D721Med (cell line): ENCODE measurements at regions not wholly inside any gene's neighbourhood (a gene's known extent, or its start where the extent isn't known, plus 50 kb on each side); places are given as distances from the start of the nearest gene placed in this dataset.

Experiments used
- DNase-seq: peaks from one replicate; pipeline ENCODE4 v3.0.0; 2011; ENCODE audit warnings: low spot score; ENCODE audit not compliant: insufficient read length
- FAIRE-seq: peaks from 2 replicates; lab custom pipeline; 2011; peaks lifted over from hg19 to GRCh38; lab: Jason Lieb, UNC
- CTCF ChIP-seq: IDR thresholded peaks from 2 replicates; pipeline ENCODE4 v1.5.1; 2012; ENCODE audit warnings: mild to moderate bottlenecking, control low read depth; ENCODE audit not compliant: insufficient read depth; ENCODE audit errors: missing control alignments

- no peak for DNase-seq
- TF ChIP-seq CTCF: no peak
- no peak for FAIRE-seq
These were observed 326.3 kb upstream of the GRIA3 start for GRCh38 chrX:122857734-122858133.

DNA sequence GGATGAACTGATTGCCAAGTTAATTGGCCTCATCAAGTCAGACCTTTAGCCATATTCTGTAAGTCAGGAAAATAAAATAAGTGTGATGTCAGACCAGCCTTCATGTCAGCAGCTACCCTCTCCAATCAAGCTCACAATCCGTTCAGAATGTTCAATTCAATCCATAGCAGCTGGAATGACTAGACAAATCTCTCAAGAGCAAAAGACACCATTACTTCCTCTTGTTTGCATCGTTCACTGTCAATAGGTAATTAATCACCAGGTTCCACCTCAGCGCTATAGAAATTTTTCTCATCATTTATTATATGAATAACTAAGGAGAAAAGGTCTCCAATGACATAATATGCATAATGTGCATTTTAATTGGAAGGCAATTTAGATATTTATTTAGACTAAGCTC, 321.0 kb upstream of the GRIA3 start:
- no peak for DNase-seq
- FAIRE-seq: no peak
- TF ChIP-seq CTCF: no peak

- no peak for FAIRE-seq
- no peak for TF ChIP-seq CTCF
- no peak for DNase-seq
These were observed 317.5 kb upstream of the GRIA3 start for GRCh38 chrX:122866532-122866931.

GRCh38 chrX:122868631-122869030, 315.4 kb upstream of the GRIA3 start:
- TF ChIP-seq CTCF: no peak
- no peak for FAIRE-seq
- DNase-seq: no peak

GRCh38 chrX:122869171-122869570, 314.9 kb upstream of the GRIA3 start:
- DNase-seq: no peak
- TF ChIP-seq CTCF: no peak
- no peak for FAIRE-seq

GRCh38 chrX:122878269-122878668, 305.8 kb upstream of the GRIA3 start:
- DNase-seq (no peak), FAIRE-seq (no peak)
- TF ChIP-seq CTCF: no peak

GRCh38 chrX:122880952-122881351, 303.1 kb upstream of the GRIA3 start:
- DNase-seq (no peak), FAIRE-seq (no peak)
- TF ChIP-seq CTCF: no peak
